ENCODE measurements at regions not wholly inside any gene's neighbourhood (a gene's known extent, or its start where the extent isn't known, plus 50 kb on each side); places are given as distances from the start of the nearest gene placed in this dataset.

- TF ChIP-seq CTCF (IDR thresholded peaks at IDR 0.05; ENCODE audit: insufficient read depth, low read length, poor library complexity, severe bottlenecking) (no peak), EZH2phosphoT487 (conservative IDR thresholded peaks at IDR 0.05; ENCODE audit: low read length) (no peak)
- no peaks in the 10 kb centered on the region for H3K36me3 ChIP-seq (ENCODE audit: low read length)
- no peak overlapping the region for H3K4me3 ChIP-seq (ENCODE audit: insufficient read depth, low read length, poor library complexity, severe bottlenecking)
- H4K20me1 ChIP-seq (ENCODE audit: low read depth, low read length): no peaks in the 10 kb centered on the region
- no peaks in the 10 kb centered on the region for H3K79me2 ChIP-seq (ENCODE audit: insufficient read depth, low read length)
- no peak overlapping the region for H2AFZ ChIP-seq (ENCODE audit: low read depth, low read length, severe bottlenecking)
- H3K4me2 ChIP-seq (ENCODE audit: low read depth, low read length, poor library complexity, severe bottlenecking): no peak overlapping the region
- no peaks in the 10 kb centered on the region for H3K27me3 ChIP-seq (ENCODE audit: low read length)
- no peaks in the 10 kb centered on the region for H3K9me2 ChIP-seq (replicated peaks; ENCODE audit: insufficient read depth, low read length)
- no peaks in the 10 kb centered on the region for H3F3A ChIP-seq (ENCODE audit: insufficient read depth)
- H3K9ac ChIP-seq (ENCODE audit: low read length): no peak overlapping the region
- H3K27ac ChIP-seq (ENCODE audit: low read depth, low read length): no peak overlapping the region
- no peaks in the 10 kb centered on the region for H3K9me3 ChIP-seq (ENCODE audit: insufficient read depth, low read length)
These were observed 118.5 kb downstream of the KCNS3 start for GRCh38 chr2:17996978-17997377.

GRCh38 chr2:17995593-17995992 is 117.1 kb downstream of the KCNS3 start:
- Histone ChIP-seq H3F3A (ENCODE audit: insufficient read depth) (no peaks in the 10 kb centered on the region), H3K79me2 (ENCODE audit: insufficient read depth, low read length) (no peaks in the 10 kb centered on the region), H4K20me1 (ENCODE audit: low read depth, low read length) (no peaks in the 10 kb centered on the region), H3K9ac (ENCODE audit: low read length) (no peak overlapping the region), H3K36me3 (ENCODE audit: low read length) (no peaks in the 10 kb centered on the region), H3K9me3 (ENCODE audit: insufficient read depth, low read length) (no peaks in the 10 kb centered on the region), H3K27me3 (ENCODE audit: low read length) (no peaks in the 10 kb centered on the region), H3K4me3 (ENCODE audit: insufficient read depth, low read length, poor library complexity, severe bottlenecking) (no peak overlapping the region), H3K9me2 (replicated peaks; ENCODE audit: insufficient read depth, low read length) (no peaks in the 10 kb centered on the region), H3K4me2 (ENCODE audit: low read depth, low read length, poor library complexity, severe bottlenecking) (no peak overlapping the region), H3K27ac (ENCODE audit: low read depth, low read length) (no peak overlapping the region), H2AFZ (ENCODE audit: low read depth, low read length, severe bottlenecking) (no peak overlapping the region)
- no peak for TF ChIP-seq CTCF (IDR thresholded peaks at IDR 0.05; ENCODE audit: insufficient read depth, low read length, poor library complexity, severe bottlenecking)
- no peak for TF ChIP-seq EZH2phosphoT487 (conservative IDR thresholded peaks at IDR 0.05; ENCODE audit: low read length)
